ENCODE measurements at regions not wholly inside any gene's neighbourhood (a gene's known extent, or its start where the extent isn't known, plus 50 kb on each side); places are given as distances from the start of the nearest gene placed in this dataset.

- Histone ChIP-seq H3K9me3 (ENCODE audit: control insufficient read depth, insufficient read depth, low read length) (no peaks in the 10 kb centered on the region), H3K36me3 (ENCODE audit: control insufficient read depth, insufficient read depth, low read length) (no peaks in the 10 kb centered on the region), H3K4me1 (ENCODE audit: control insufficient read depth, insufficient read depth, low read length) (peaks cover 21% of the 10 kb centered on the region)
These were observed 149.1 kb upstream of the TENT5A start for GRCh38 chr6:81901551-81901966.

GRCh38 chr6:81900616-81901015 is 148.1 kb upstream of the TENT5A start:
- H3K9ac ChIP-seq (ENCODE audit: low read depth, low read length) = no peak overlapping the region
- H3K4me3 ChIP-seq (ENCODE audit: low read depth, low read length) = no peak overlapping the region
- H3K27ac ChIP-seq (ENCODE audit: low read depth, low read length) = no peak overlapping the region
- H3K36me3 ChIP-seq (ENCODE audit: control insufficient read depth, insufficient read depth, low read length) = no peaks in the 10 kb centered on the region
- H3K4me1 ChIP-seq (ENCODE audit: control insufficient read depth, insufficient read depth, low read length) = peaks cover 19% of the 10 kb centered on the region; the same call in 1 of the 2 replicates
- no peaks in the 10 kb centered on the region for H3K27me3 ChIP-seq (ENCODE audit: control insufficient read depth, insufficient read depth, low read length)
- H3K9me3 ChIP-seq (ENCODE audit: control insufficient read depth, insufficient read depth, low read length) = no peaks in the 10 kb centered on the region

More at GRCh38 chr6:81901551-81901966, 149.1 kb upstream of the TENT5A start:
- no peak overlapping the region for H3K27ac ChIP-seq (ENCODE audit: low read depth, low read length)
- no peaks in the 10 kb centered on the region for H3K27me3 ChIP-seq (ENCODE audit: control insufficient read depth, insufficient read depth, low read length)
- H3K4me3 ChIP-seq (ENCODE audit: low read depth, low read length) = no peak overlapping the region
- no peak overlapping the region for H3K9ac ChIP-seq (ENCODE audit: low read depth, low read length)

GRCh38 chr6:81897793-81898192 is 145.3 kb upstream of the TENT5A start:
- no peaks in the 10 kb centered on the region for H3K36me3 ChIP-seq (ENCODE audit: control insufficient read depth, insufficient read depth, low read length)
- no peaks in the 10 kb centered on the region for H3K9me3 ChIP-seq (ENCODE audit: control insufficient read depth, insufficient read depth, low read length)
- H3K27me3 ChIP-seq (ENCODE audit: control insufficient read depth, insufficient read depth, low read length) = no peaks in the 10 kb centered on the region
- H3K4me1 ChIP-seq (ENCODE audit: control insufficient read depth, insufficient read depth, low read length) = peaks cover 27% of the 10 kb centered on the region; the same call in 1 of the 2 replicates
- no peak overlapping the region for H3K27ac ChIP-seq (ENCODE audit: low read depth, low read length)
- no peak overlapping the region for H3K9ac ChIP-seq (ENCODE audit: low read depth, low read length)
- no peak overlapping the region for H3K4me3 ChIP-seq (ENCODE audit: low read depth, low read length)

GRCh38 chr6:81896525-81897503 is 144.3 kb upstream of the TENT5A start:
- H3K27ac ChIP-seq (ENCODE audit: low read depth, low read length) = no peak overlapping the region
- H3K9ac ChIP-seq (ENCODE audit: low read depth, low read length) = no peak overlapping the region
- no peak overlapping the region for H3K4me3 ChIP-seq (ENCODE audit: low read depth, low read length)
- peaks cover 27% of the 10 kb centered on the region; the same call in 1 of the 2 replicates for H3K4me1 ChIP-seq (ENCODE audit: control insufficient read depth, insufficient read depth, low read length)
- H3K36me3 ChIP-seq (ENCODE audit: control insufficient read depth, insufficient read depth, low read length) = no peaks in the 10 kb centered on the region
- no peaks in the 10 kb centered on the region for H3K9me3 ChIP-seq (ENCODE audit: control insufficient read depth, insufficient read depth, low read length)
- no peaks in the 10 kb centered on the region for H3K27me3 ChIP-seq (ENCODE audit: control insufficient read depth, insufficient read depth, low read length)

- H3K27ac ChIP-seq (ENCODE audit: low read depth, low read length) = peak overlapping the region; percentile 6
- H3K4me1 ChIP-seq (ENCODE audit: control insufficient read depth, insufficient read depth, low read length) = peaks cover 27% of the 10 kb centered on the region; the same call in 1 of the 2 replicates
- H3K4me3 ChIP-seq (ENCODE audit: low read depth, low read length) = no peak overlapping the region
- H3K9me3 ChIP-seq (ENCODE audit: control insufficient read depth, insufficient read depth, low read length) = no peaks in the 10 kb centered on the region
- H3K36me3 ChIP-seq (ENCODE audit: control insufficient read depth, insufficient read depth, low read length) = no peaks in the 10 kb centered on the region
- no peak overlapping the region for H3K9ac ChIP-seq (ENCODE audit: low read depth, low read length)
- H3K27me3 ChIP-seq (ENCODE audit: control insufficient read depth, insufficient read depth, low read length) = no peaks in the 10 kb centered on the region
These were observed 143.2 kb upstream of the TENT5A start for GRCh38 chr6:81895511-81896185.

- no peak overlapping the region for H3K4me3 ChIP-seq (ENCODE audit: low read depth, low read length)
- H3K9ac ChIP-seq (ENCODE audit: low read depth, low read length) = no peak overlapping the region
- no peaks in the 10 kb centered on the region for H3K36me3 ChIP-seq (ENCODE audit: control insufficient read depth, insufficient read depth, low read length)
- peaks cover 22% of the 10 kb centered on the region; the same call in 1 of the 2 replicates for H3K4me1 ChIP-seq (ENCODE audit: control insufficient read depth, insufficient read depth, low read length)
- H3K9me3 ChIP-seq (ENCODE audit: control insufficient read depth, insufficient read depth, low read length) = no peaks in the 10 kb centered on the region
- no peak overlapping the region for H3K27ac ChIP-seq (ENCODE audit: low read depth, low read length)
- no peaks in the 10 kb centered on the region for H3K27me3 ChIP-seq (ENCODE audit: control insufficient read depth, insufficient read depth, low read length)
These were observed 142.3 kb upstream of the TENT5A start for GRCh38 chr6:81894788-81895271.

GRCh38 chr6:81894306-81894705 is 141.8 kb upstream of the TENT5A start:
- Histone ChIP-seq H3K36me3 (ENCODE audit: control insufficient read depth, insufficient read depth, low read length) (no peaks in the 10 kb centered on the region), H3K27me3 (ENCODE audit: control insufficient read depth, insufficient read depth, low read length) (no peaks in the 10 kb centered on the region), H3K9ac (ENCODE audit: low read depth, low read length) (no peak overlapping the region), H3K27ac (ENCODE audit: low read depth, low read length) (no peak overlapping the region), H3K4me1 (ENCODE audit: control insufficient read depth, insufficient read depth, low read length) (peaks cover 17% of the 10 kb centered on the region; the same call in 1 of the 2 replicates), H3K4me3 (ENCODE audit: low read depth, low read length) (no peak overlapping the region), H3K9me3 (ENCODE audit: control insufficient read depth, insufficient read depth, low read length) (no peaks in the 10 kb centered on the region)

GRCh38 chr6:81892891-81893290 is 140.4 kb upstream of the TENT5A start:
- no peak overlapping the region for H3K27ac ChIP-seq (ENCODE audit: low read depth, low read length)
- H3K4me3 ChIP-seq (ENCODE audit: low read depth, low read length) = no peak overlapping the region
- H3K9me3 ChIP-seq (ENCODE audit: control insufficient read depth, insufficient read depth, low read length) = no peaks in the 10 kb centered on the region
- H3K9ac ChIP-seq (ENCODE audit: low read depth, low read length) = no peak overlapping the region
- H3K27me3 ChIP-seq (ENCODE audit: control insufficient read depth, insufficient read depth, low read length) = no peaks in the 10 kb centered on the region
- H3K4me1 ChIP-seq (ENCODE audit: control insufficient read depth, insufficient read depth, low read length) = 0 out of 2 replicates have a peak, but pooled peaks cover 8% of the 10 kb centered on the region
- H3K36me3 ChIP-seq (ENCODE audit: control insufficient read depth, insufficient read depth, low read length) = no peaks in the 10 kb centered on the region

- Histone ChIP-seq H3K36me3 (ENCODE audit: control insufficient read depth, insufficient read depth, low read length) (no peaks in the 10 kb centered on the region), H3K27ac (ENCODE audit: low read depth, low read length) (no peak overlapping the region), H3K9ac (ENCODE audit: low read depth, low read length) (no peak overlapping the region), H3K27me3 (ENCODE audit: control insufficient read depth, insufficient read depth, low read length) (no peaks in the 10 kb centered on the region), H3K9me3 (ENCODE audit: control insufficient read depth, insufficient read depth, low read length) (no peaks in the 10 kb centered on the region), H3K4me3 (ENCODE audit: low read depth, low read length) (no peak overlapping the region), H3K4me1 (ENCODE audit: control insufficient read depth, insufficient read depth, low read length) (0 out of 2 replicates have a peak, but pooled peaks cover 8% of the 10 kb centered on the region)
These were observed 139.4 kb upstream of the TENT5A start for GRCh38 chr6:81891874-81892273.

- Histone ChIP-seq H3K4me1 (ENCODE audit: control insufficient read depth, insufficient read depth, low read length) (0 out of 2 replicates have a peak, but pooled peaks cover 8% of the 10 kb centered on the region), H3K4me3 (ENCODE audit: low read depth, low read length) (no peak overlapping the region), H3K36me3 (ENCODE audit: control insufficient read depth, insufficient read depth, low read length) (no peaks in the 10 kb centered on the region), H3K27ac (ENCODE audit: low read depth, low read length) (no peak overlapping the region), H3K9ac (ENCODE audit: low read depth, low read length) (no peak overlapping the region), H3K9me3 (ENCODE audit: control insufficient read depth, insufficient read depth, low read length) (no peaks in the 10 kb centered on the region), H3K27me3 (ENCODE audit: control insufficient read depth, insufficient read depth, low read length) (no peaks in the 10 kb centered on the region)
These were observed 138.4 kb upstream of the TENT5A start for GRCh38 chr6:81890846-81891245.
